OCI-LY1 (cell line): ENCODE measurements at regions not wholly inside any gene's neighbourhood (a gene's known extent, or its start where the extent isn't known, plus 50 kb on each side); places are given as distances from the start of the nearest gene placed in this dataset.

ENCODE experiments used
- H2AFZ ChIP-seq: fragments of 200-600 bp; sonication (generic), shearing (Covaris generic); 2 replicates; pipeline ENCODE4 v1.6.0; 2014; ENCODE audit warnings: antibody characterized with exemption, mild to moderate bottlenecking, low read length
- H3F3A ChIP-seq: fragments of 200-600 bp; sonication (generic), shearing (Covaris generic); 2 replicates; pipeline ENCODE4 v1.6.0; 2014; ENCODE audit warnings: mild to moderate bottlenecking, antibody characterized with exemption, low read length, moderate library complexity; ENCODE audit not compliant: insufficient read depth
- H3K27ac ChIP-seq: fragments of 200-600 bp; sonication (generic); 2 replicates; pipeline ENCODE4 v1.5.1; 2014; ENCODE audit warnings: low read length, mixed run types, mild to moderate bottlenecking, low read depth; ENCODE audit not compliant: poor library complexity, severe bottlenecking
- H3K27me3 ChIP-seq: fragments of 200-600 bp; sonication (generic); 2 replicates; pipeline ENCODE4 v1.6.0; 2014; ENCODE audit warnings: antibody characterized with exemption, mild to moderate bottlenecking, low read length, moderate library complexity; ENCODE audit not compliant: insufficient read depth
- H3K36me3 ChIP-seq: fragments of 200-600 bp; sonication (generic); 2 replicates; pipeline ENCODE4 v1.6.1; 2014; ENCODE audit warnings: mild to moderate bottlenecking, antibody characterized with exemption, low read length, moderate library complexity, mixed read lengths; ENCODE audit not compliant: insufficient read depth
- H3K4me1 ChIP-seq: fragments of 200-600 bp; sonication (generic); 2 replicates; pipeline ENCODE4 v1.5.1; 2014; ENCODE audit warnings: mild to moderate bottlenecking, low read length, moderate library complexity; ENCODE audit not compliant: insufficient read depth, severe bottlenecking
- H3K4me2 ChIP-seq: fragments of 200-600 bp; sonication (generic), shearing (Covaris generic); 2 replicates; pipeline ENCODE4 v1.6.1; 2014; ENCODE audit warnings: low read length
- H3K4me3 ChIP-seq: fragments of 200-600 bp; sonication (generic); 2 replicates; pipeline ENCODE4 v1.5.1; 2014; ENCODE audit warnings: low read length, low read depth, mild to moderate bottlenecking, mixed read lengths; ENCODE audit not compliant: poor library complexity, severe bottlenecking
- H3K79me2 ChIP-seq: fragments of 200-600 bp; shearing (Covaris generic); 2 replicates; pipeline ENCODE4 v1.6.1; 2016; ENCODE audit warnings: mixed run types, low read length, mixed read lengths; ENCODE audit not compliant: insufficient read depth
- H3K9ac ChIP-seq: fragments of 200-600 bp; sonication (generic), shearing (Covaris generic); 2 replicates; pipeline ENCODE4 v1.6.1; 2014; ENCODE audit warnings: mild to moderate bottlenecking, low read length, mixed read lengths
- H3K9me2 ChIP-seq: fragments of 200-600 bp; sonication (generic), shearing (Covaris generic); 2 replicates; pipeline ENCODE4 v1.6.1; 2014; ENCODE audit warnings: low read depth, mild to moderate bottlenecking, low read length, mixed read lengths
- H3K9me3 ChIP-seq: fragments of 200-600 bp; shearing (Covaris generic); 2 replicates; pipeline ENCODE4 v1.6.1; 2014; ENCODE audit warnings: low read length, mixed read lengths
- H4K20me1 ChIP-seq: fragments of 200-600 bp; sonication (generic), shearing (Covaris generic); 2 replicates; pipeline ENCODE4 v1.6.0; 2016; ENCODE audit warnings: mild to moderate bottlenecking, low read length; ENCODE audit not compliant: insufficient read depth
- EZH2 ChIP-seq: fragments of 200-600 bp; sonication (generic), shearing (Covaris generic); IDR thresholded peaks from 2 replicates; pipeline ENCODE4 v1.8.0; 2017; ENCODE audit warnings: borderline replicate concordance, mixed run types, mild to moderate bottlenecking, antibody characterized with exemption, low read length, moderate library complexity, mixed read lengths
- TF ChIP-seq, protein P1 (sequence below): fragments of 200-600 bp; sonication (generic), shearing (Covaris generic); IDR thresholded peaks from 2 replicates; pipeline ENCODE4 v1.5.1; 2017; ENCODE audit warnings: mild to moderate bottlenecking, antibody characterized with exemption, low read length, moderate library complexity, mixed read lengths

DNA sequence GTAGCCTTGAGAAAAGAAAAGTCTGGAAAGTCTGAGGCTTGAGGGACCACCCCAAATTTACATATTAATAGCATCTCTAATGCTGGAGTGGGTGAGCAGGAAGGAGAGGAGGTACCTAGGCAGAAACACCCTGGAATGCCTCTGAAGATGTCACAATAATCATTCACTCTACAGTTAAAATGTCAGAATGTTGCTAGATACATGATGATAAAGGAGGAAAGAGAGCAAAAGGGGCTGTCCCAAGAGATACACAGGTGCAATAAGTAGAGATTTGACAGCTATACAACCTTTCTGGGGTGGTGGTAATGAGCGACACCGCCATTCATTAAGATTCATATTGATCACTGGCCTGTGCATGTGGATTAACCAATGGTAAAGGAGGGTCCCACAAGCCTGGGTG, 540.5 kb upstream of the FBXO33 start:
- H3K4me2 ChIP-seq = no peak overlapping the region
- H3K36me3 ChIP-seq = no peaks in the 10 kb centered on the region
- no peak overlapping the region for H3K4me3 ChIP-seq
- H2AFZ ChIP-seq = no peak overlapping the region
- no peak overlapping the region for H3K9ac ChIP-seq
- H3K79me2 ChIP-seq = no peaks in the 10 kb centered on the region
- no peaks in the 10 kb centered on the region for H3F3A ChIP-seq
- no peaks in the 10 kb centered on the region for H3K9me3 ChIP-seq
- no peaks in the 10 kb centered on the region for H4K20me1 ChIP-seq
- no peaks in the 10 kb centered on the region for H3K4me1 ChIP-seq
- no peaks in the 10 kb centered on the region for H3K9me2 ChIP-seq
- H3K27me3 ChIP-seq = no peaks in the 10 kb centered on the region
- no peak overlapping the region for H3K27ac ChIP-seq
- TF ChIP-seq, protein P1, sequence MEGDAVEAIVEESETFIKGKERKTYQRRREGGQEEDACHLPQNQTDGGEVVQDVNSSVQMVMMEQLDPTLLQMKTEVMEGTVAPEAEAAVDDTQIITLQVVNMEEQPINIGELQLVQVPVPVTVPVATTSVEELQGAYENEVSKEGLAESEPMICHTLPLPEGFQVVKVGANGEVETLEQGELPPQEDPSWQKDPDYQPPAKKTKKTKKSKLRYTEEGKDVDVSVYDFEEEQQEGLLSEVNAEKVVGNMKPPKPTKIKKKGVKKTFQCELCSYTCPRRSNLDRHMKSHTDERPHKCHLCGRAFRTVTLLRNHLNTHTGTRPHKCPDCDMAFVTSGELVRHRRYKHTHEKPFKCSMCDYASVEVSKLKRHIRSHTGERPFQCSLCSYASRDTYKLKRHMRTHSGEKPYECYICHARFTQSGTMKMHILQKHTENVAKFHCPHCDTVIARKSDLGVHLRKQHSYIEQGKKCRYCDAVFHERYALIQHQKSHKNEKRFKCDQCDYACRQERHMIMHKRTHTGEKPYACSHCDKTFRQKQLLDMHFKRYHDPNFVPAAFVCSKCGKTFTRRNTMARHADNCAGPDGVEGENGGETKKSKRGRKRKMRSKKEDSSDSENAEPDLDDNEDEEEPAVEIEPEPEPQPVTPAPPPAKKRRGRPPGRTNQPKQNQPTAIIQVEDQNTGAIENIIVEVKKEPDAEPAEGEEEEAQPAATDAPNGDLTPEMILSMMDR = no peak
- TF ChIP-seq EZH2 = no peak

DNA sequence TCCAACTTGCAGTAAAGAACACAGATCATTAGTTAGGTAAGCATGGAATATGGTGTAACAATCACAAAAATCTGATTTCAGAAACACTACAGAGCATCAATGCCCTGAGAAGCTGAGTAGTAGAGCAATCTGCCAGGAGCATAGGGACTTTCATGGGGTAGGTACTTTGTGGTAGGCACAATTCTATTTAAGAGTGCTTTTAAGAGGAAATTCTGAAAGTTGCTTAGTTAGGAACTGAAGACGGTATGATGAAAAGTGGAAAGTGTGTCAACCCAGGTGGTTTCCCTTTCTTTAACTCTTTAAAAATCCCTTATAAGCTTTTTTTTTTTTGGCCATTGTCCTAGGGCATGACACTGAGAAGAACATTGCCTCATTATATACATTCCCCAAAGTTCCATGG, 535.7 kb upstream of the FBXO33 start:
- Histone ChIP-seq H3K4me2 (no peak overlapping the region), H3K36me3 (no peaks in the 10 kb centered on the region), H3F3A (no peaks in the 10 kb centered on the region), H3K4me1 (no peaks in the 10 kb centered on the region), H3K27ac (no peak overlapping the region), H3K27me3 (no peaks in the 10 kb centered on the region), H2AFZ (no peak overlapping the region), H3K4me3 (no peak overlapping the region), H3K9me3 (no peaks in the 10 kb centered on the region), H3K9me2 (no peaks in the 10 kb centered on the region), H3K9ac (no peak overlapping the region), H3K79me2 (no peaks in the 10 kb centered on the region), H4K20me1 (no peaks in the 10 kb centered on the region)
- no peak for TF ChIP-seq EZH2
- TF ChIP-seq, protein P1 = no peak

DNA sequence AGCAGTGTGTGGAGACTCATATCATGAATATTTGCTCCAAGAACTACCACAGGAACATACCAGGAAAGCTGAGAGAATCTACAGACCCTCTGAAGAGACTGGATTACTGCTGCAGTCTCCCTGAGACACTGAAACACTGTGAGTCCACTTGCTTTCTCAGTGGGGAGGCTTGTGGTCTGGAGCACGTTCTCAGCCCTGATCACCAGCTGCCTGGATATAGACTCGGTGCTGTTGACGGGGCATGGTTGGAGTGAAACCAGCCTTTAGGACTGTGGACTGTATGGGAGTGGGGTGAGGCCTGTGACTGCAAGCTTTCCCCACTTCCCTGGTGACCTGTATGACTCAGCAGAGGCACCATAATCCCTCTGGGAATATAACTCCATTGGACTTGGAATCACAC, 525.8 kb upstream of the FBXO33 start:
- Histone ChIP-seq H3K27ac (peak overlapping the region; percentile 34), H3K4me2 (peak overlapping the region; percentile 52; the same call in 1 of the 2 replicates), H3K27me3 (no peaks in the 10 kb centered on the region), H3K4me1 (peaks cover 21% of the 10 kb centered on the region), H3K4me3 (no peak overlapping the region), H3K9ac (0 out of 2 replicates have a peak overlapping the region, but pooled peaks have one; percentile 36), H2AFZ (peak overlapping the region; percentile 99), H3K9me2 (no peaks in the 10 kb centered on the region), H3K9me3 (no peaks in the 10 kb centered on the region), H3K36me3 (no peaks in the 10 kb centered on the region), H4K20me1 (no peaks in the 10 kb centered on the region), H3F3A (no peaks in the 10 kb centered on the region), H3K79me2 (no peaks in the 10 kb centered on the region)
- TF ChIP-seq EZH2 = no peak
- TF ChIP-seq, protein P1 = no peak
